ENCODE measurements at regions not wholly inside any gene's neighbourhood (a gene's known extent, or its start where the extent isn't known, plus 50 kb on each side); places are given as distances from the start of the nearest gene placed in this dataset.

DNA sequence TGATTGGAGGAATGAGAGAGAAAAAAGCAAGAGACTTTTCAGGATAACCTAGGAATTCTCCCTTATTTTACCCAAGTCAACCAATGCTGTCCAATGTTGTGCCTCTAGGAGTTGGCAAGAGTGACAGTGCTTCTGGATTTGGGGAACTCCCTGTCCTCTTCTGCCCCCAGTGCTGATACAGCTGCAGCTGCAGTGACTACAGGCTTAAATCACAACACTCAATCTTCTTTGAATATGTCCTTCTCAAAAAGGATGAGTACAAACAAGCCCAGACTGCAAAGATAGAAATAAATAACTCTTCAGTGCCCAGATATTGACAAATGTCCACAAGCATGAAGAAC is 141.0 kb upstream of the COL21A1 start:
- no peak for TF ChIP-seq POLR2A (IDR thresholded peaks at IDR 0.05)
- TF ChIP-seq CTCF (IDR thresholded peaks at IDR 0.05) = no peak

Data from suprapubic skin (tissue), 3 donors.